ENCODE measurements at regions not wholly inside any gene's neighbourhood (a gene's known extent, or its start where the extent isn't known, plus 50 kb on each side); places are given as distances from the start of the nearest gene placed in this dataset.

DNA sequence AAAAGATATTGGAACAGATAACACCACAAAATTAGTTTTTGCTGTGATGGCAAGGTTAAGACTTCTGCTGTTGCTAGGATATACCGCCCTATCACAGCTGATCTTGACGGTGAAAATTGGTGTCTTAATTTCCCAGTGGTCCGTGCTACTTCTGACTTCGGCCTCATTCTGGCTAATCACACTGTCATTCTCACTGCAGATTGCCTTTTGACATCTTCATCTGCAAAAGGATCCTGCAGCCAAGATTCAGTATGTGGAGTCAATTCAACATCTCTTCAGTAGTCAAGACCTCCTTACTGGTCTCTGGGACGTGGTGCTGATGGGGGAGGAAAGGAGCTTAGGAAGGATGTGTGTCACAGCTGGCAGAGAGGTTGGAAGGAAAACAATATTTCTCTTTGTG lies 438.6 kb downstream of the WDR72 start:
- no peak for TF ChIP-seq CTCF (IDR thresholded peaks at IDR 0.05; ENCODE audit: low read depth, low read length, missing control alignments)
- no peak for DNase-seq (ENCODE audit: low read depth)
- H3K4me3 ChIP-seq (ENCODE audit: low read depth, low read length) = no peak overlapping the region

DNA sequence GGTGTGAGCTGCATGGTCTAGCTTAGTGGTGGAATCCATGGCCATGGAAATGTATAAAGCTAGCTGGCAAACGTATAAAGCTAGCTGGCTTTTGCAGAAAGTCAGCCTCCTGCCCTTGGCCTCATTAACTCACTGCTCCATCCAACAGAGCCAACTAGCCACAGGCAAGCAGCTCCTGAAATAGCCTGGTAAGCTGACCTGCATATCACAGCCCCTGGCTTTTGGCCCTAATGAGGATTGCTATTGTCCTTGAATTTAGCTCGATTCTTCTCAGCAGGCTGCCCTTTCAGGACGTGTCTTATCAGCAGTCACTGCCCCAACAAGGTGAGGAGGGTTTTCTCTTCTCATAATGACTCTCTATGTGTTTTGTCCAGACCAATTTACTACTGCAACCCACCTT lies 446.8 kb downstream of the WDR72 start:
- DNase-seq (ENCODE audit: low read depth) = no peak
- no peak overlapping the region for H3K4me3 ChIP-seq (ENCODE audit: low read depth, low read length)
- no peak for TF ChIP-seq CTCF (IDR thresholded peaks at IDR 0.05; ENCODE audit: low read depth, low read length, missing control alignments)

DNA sequence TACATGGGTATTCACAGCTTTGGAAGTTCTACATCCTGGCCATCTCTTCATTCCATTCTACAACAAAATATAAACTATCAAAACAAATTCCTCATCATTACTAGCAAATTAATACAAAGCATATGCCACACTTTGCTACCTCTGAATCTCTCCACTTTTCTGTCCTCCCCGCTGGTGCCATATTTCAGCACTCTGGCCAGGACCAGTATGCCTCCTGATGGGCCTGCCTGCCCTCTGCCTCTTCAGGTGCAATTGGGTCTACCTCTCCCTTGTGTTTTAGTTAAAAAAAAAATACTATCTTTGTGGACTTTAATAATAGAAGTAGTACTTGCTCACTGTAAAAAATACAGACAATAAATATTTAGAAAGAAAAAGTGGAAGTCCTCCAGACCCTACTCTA lies 448.8 kb downstream of the WDR72 start:
- TF ChIP-seq CTCF (IDR thresholded peaks at IDR 0.05; ENCODE audit: low read depth, low read length, missing control alignments) = no peak
- no peak overlapping the region for H3K4me3 ChIP-seq (ENCODE audit: low read depth, low read length)
- DNase-seq (ENCODE audit: low read depth) = no peak

DNA sequence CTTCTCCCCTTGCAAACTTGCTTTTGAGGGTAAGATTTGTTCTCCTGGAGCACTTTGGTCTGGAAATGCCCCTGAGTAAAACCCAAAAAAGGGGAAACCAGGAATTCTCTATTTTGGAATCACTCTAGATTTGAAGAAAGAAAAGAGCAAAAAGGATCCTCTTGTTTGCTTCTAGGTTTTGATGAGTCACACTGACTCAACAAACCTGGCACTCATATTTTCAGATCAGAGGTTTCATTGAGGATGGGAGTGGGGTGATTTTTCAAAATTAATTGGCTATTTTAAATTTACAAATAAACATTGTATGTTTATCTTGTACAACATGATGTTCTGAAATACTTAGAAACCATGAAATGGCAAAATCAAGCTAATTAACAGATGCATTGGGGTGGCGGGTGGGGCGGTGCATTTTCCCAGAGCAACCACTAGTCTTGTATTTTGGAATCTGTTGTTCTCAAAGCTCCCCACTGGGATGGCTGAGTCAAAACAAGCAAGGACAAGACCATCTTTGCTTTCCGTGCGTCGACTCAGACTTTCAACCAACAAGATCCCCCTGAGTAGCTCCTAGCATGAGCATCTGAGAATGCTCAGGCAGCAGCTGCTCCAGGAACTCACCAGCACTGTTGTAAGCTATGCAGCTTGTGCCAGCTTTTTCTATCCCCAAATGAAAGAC lies 451.4 kb downstream of the WDR72 start:
- DNase-seq (ENCODE audit: low read depth) = no peak
- no peak for TF ChIP-seq CTCF (IDR thresholded peaks at IDR 0.05; ENCODE audit: low read depth, low read length, missing control alignments)
- no peak overlapping the region for H3K4me3 ChIP-seq (ENCODE audit: low read depth, low read length)

DNA sequence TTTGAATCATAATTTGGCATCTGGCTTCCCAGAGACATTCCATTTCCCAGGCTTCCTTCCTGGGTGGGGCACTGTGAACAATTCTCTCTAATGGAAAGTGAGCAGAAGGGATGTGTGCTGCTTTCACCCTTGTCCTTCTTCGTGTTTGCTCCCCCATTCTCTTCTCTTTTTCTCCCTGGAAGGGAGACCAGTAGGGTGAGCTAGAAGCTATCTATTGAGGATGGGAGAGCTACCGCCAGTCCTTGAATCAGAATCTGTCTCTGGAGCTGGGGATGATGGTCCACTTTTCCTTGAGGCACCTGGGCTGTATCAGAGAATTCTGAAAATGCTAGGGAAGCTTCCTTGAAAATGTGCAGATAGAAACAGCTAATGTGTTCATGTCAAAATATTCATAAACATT lies 453.9 kb downstream of the WDR72 start:
- no peak for TF ChIP-seq CTCF (IDR thresholded peaks at IDR 0.05; ENCODE audit: low read depth, low read length, missing control alignments)
- no peak overlapping the region for H3K4me3 ChIP-seq (ENCODE audit: low read depth, low read length)
- no peak for DNase-seq (ENCODE audit: low read depth)

DNA sequence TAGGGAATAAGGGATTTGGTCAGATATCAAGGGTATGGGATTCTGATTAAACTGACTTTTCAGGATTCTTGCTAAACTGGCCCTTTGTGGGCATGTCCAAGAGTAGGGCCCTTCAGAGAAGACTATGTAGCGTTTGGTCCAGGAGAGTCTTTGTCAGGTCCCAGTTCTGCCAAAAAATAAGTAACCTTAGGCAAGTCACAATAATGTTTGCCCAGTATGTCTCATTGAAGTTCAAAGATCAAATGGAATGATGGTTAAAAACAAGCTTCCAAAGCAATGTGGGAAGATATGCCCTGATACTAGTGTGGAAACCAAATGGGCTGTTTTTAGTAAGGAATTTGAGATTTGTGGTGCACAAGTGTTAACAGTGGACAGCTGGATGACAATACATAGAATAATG lies 454.4 kb downstream of the WDR72 start:
- TF ChIP-seq CTCF (IDR thresholded peaks at IDR 0.05; ENCODE audit: low read depth, low read length, missing control alignments) = no peak
- no peak overlapping the region for H3K4me3 ChIP-seq (ENCODE audit: low read depth, low read length)
- no peak for DNase-seq (ENCODE audit: low read depth)

- no peak for DNase-seq (ENCODE audit: low read depth)
- no peak for TF ChIP-seq CTCF (IDR thresholded peaks at IDR 0.05; ENCODE audit: low read depth, low read length, missing control alignments)
- no peak overlapping the region for H3K4me3 ChIP-seq (ENCODE audit: low read depth, low read length)
These were observed 461.6 kb downstream of the WDR72 start for GRCh38 chr15:53297828-53298227.

Data from GM12864 (cell line).